Aorta (tissue), 5 donors: ENCODE measurements at regions not wholly inside any gene's neighbourhood (a gene's known extent, or its start where the extent isn't known, plus 50 kb on each side); places are given as distances from the start of the nearest gene placed in this dataset.

ENCODE experiments used
- ATAC-seq: fragments of 200-7000 bp; cut with Tn5 transposase; one replicate; pipeline ENCODE4 v1.9.1; 2022; ENCODE audit warnings: moderate library complexity; ENCODE audit not compliant: low FRiP score
- DNase-seq, 2 donors: peaks; one replicate each; pipeline ENCODE4 v3.0.0-alpha.2; 2020
- H3K27ac ChIP-seq, 2 donors: one replicate each; pipeline ENCODE4 v1.5.1; 2013; ENCODE audit warnings: low read length in 2 of 2, mild to moderate bottlenecking in 2 of 2, moderate library complexity in 2 of 2, control low read depth in 1 of 2, inconsistent platforms in 1 of 2, low read depth in 1 of 2
- H3K27me3 ChIP-seq, 2 donors: one replicate each; pipeline ENCODE4 v1.6.1; 2013; ENCODE audit warnings: control low read depth in 1 of 2, low read length in 1 of 2, mild to moderate bottlenecking in 1 of 2, moderate library complexity in 1 of 2; ENCODE audit not compliant: insufficient read depth in 2 of 2, control insufficient read depth in 1 of 2
- H3K36me3 ChIP-seq, 2 donors: one replicate each; pipeline ENCODE4 v1.6.1; 2013; ENCODE audit warnings: control low read depth in 1 of 2, low read length in 1 of 2, mild to moderate bottlenecking in 1 of 2; ENCODE audit not compliant: insufficient read depth in 2 of 2, control insufficient read depth in 1 of 2
- H3K4me1 ChIP-seq, 2 donors: one replicate each; pipeline ENCODE4 v1.6.1; 2013; ENCODE audit warnings: low read length in 2 of 2, control low read depth in 1 of 2, mild to moderate bottlenecking in 1 of 2, moderate library complexity in 1 of 2; ENCODE audit not compliant: insufficient read depth in 2 of 2, control insufficient read depth in 1 of 2
- H3K4me3 ChIP-seq, 2 donors: one replicate each; pipeline ENCODE4 v1.5.1; 2013; ENCODE audit warnings: low read length in 2 of 2, control low read depth in 1 of 2, mild to moderate bottlenecking in 1 of 2
- H3K9me3 ChIP-seq: one replicate; pipeline ENCODE4 v1.6.1; 2013; ENCODE audit warnings: mild to moderate bottlenecking, low read length; ENCODE audit not compliant: control insufficient read depth
- WGBS, 2 donors: extraction: QIAGEN DNeasy Blood & Tissue Kit; methylation state at CpG; one replicate each; pipeline ENCODE4 v1.1.7; 2013; 5-methylcytosine and 5-hydroxymethylcytosine counted together
- intact Hi-C, 2 donors: fragments of 100-400 bp; cut with DNase I; formaldehyde crosslinking; loops; one replicate each; pipeline versions ENCODE4 v1.14.2 to v1.15.0; 2022
- donor health status: healthy with polysubstance abuse.
- donor health status: Bipolar disorder and iron deficiency.
- donor health status: DM: no; HTN: no; CAD: no.
- donor health status: DM: no; HTN: no; CAD: no.
- donor health status: DM: yes; HTN: yes; CAD: no.

GRCh38 chr2:215753808-215754207, 259.5 kb downstream of the MREG start:
- intact Hi-C loops, result no loop called here
- Histone ChIP-seq H3K27me3 (no peaks in the 10 kb centered on the region), H3K4me1 (peaks cover 2 to 5% of the 10 kb centered on the region in 2 donors), H3K9me3 (no peaks in the 10 kb centered on the region), H3K4me3 (no peak overlapping the region), H3K27ac (no peak overlapping the region), H3K36me3 (no peaks in the 10 kb centered on the region)
- 3 to 9% methylated on average over 5 of the region's 5 CpGs for WGBS, 2 donors
- ATAC-seq, result peak; percentile 54
- DNase-seq, result peak; percentile 79 to 81

- WGBS, 2 donors, result 67 to 79% methylated on average over 3 of the region's 3 CpGs
- Histone ChIP-seq H3K36me3 (no peaks in the 10 kb centered on the region), H3K27me3 (no peaks in the 10 kb centered on the region), H3K9me3 (no peaks in the 10 kb centered on the region), H3K4me3 (no peak overlapping the region), H3K4me1 (peaks cover 2 to 5% of the 10 kb centered on the region in 2 donors), H3K27ac (no peak overlapping the region)
- no peak for DNase-seq
- ATAC-seq, result no peak
- intact Hi-C loops, result no loop called here
Observed at GRCh38 chr2:215752991-215753390, 260.4 kb downstream of the MREG start.

- H3K4me1 ChIP-seq, result peaks cover 2 to 5% of the 10 kb centered on the region in 2 donors
Observed at GRCh38 chr2:215752436-215752835, 260.9 kb downstream of the MREG start.

GRCh38 chr2:215751911-215752272, 261.5 kb downstream of the MREG start:
- intact Hi-C loops, result no loop called here

More at GRCh38 chr2:215752436-215752835, 260.9 kb downstream of the MREG start:
- WGBS, 2 donors, result 95 to 99% methylated on average over 4 of the region's 4 CpGs
- no peak for ATAC-seq
- no peaks in the 10 kb centered on the region for H3K36me3 ChIP-seq
- H3K4me3 ChIP-seq, result no peak overlapping the region
- intact Hi-C loops, result no loop called here
- no peaks in the 10 kb centered on the region for H3K27me3 ChIP-seq
- H3K9me3 ChIP-seq, result no peaks in the 10 kb centered on the region
- no peak for DNase-seq
- H3K27ac ChIP-seq, result no peak overlapping the region

GRCh38 chr2:215751200-215751910, 262.0 kb downstream of the MREG start:
- Histone ChIP-seq H3K4me3 (no peak overlapping the region), H3K36me3 (no peaks in the 10 kb centered on the region), H3K4me1 (peaks cover 2 to 5% of the 10 kb centered on the region in 2 donors), H3K9me3 (no peaks in the 10 kb centered on the region), H3K27me3 (no peaks in the 10 kb centered on the region), H3K27ac (no peak overlapping the region)
- no peak for DNase-seq
- WGBS, 2 donors, result 82 to 83% methylated on average over 3 of the region's 3 CpGs
- no peak for ATAC-seq
- intact Hi-C loops, result no loop called here

More at GRCh38 chr2:215751911-215752272, 261.5 kb downstream of the MREG start:
- ATAC-seq, result no peak
- Histone ChIP-seq H3K27me3 (no peaks in the 10 kb centered on the region), H3K4me3 (no peak overlapping the region), H3K9me3 (no peaks in the 10 kb centered on the region), H3K27ac (no peak overlapping the region), H3K4me1 (peaks cover 2 to 5% of the 10 kb centered on the region in 2 donors), H3K36me3 (no peaks in the 10 kb centered on the region)
- WGBS, 2 donors, result 84 to 89% methylated on average over 3 of the region's 3 CpGs
- DNase-seq, result no peak

DNA sequence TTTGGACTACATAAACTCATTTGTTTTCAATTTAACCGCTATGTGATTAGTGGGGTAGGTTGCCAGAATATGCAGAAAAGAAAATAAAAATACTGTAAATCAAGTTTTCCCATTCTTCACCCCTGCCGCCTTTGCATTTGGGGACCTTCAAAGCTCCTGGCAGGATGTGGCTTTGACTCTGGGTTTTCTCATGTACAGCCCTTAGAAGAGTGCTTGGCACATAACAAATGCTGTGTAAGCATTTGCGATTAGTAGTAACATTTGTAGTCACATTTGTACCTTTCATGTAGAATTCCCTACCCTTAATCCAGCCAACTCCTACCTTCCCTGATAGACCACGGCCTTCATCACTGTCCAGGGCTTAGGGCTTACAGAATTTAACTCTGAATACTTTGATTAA, 262.6 kb downstream of the MREG start:
- Histone ChIP-seq H3K4me1 (peaks cover 2 to 5% of the 10 kb centered on the region in 2 donors), H3K9me3 (no peaks in the 10 kb centered on the region), H3K27ac (no peak overlapping the region), H3K4me3 (no peak overlapping the region), H3K27me3 (no peaks in the 10 kb centered on the region), H3K36me3 (no peaks in the 10 kb centered on the region)
- WGBS, 2 donors, result 24 to 32% methylated on average over 4 of the region's 4 CpGs
- ATAC-seq, result no peak
- DNase-seq, result no peak
- intact Hi-C loops, result no loop called here

GRCh38 chr2:215749092-215749957, 264.0 kb downstream of the MREG start:
- ATAC-seq, result peak; percentile 77
- Histone ChIP-seq H3K4me1 (peaks cover 2 to 3% of the 10 kb centered on the region in 2 donors), H3K36me3 (no peaks in the 10 kb centered on the region), H3K9me3 (no peaks in the 10 kb centered on the region), H3K4me3 (no peak overlapping the region), H3K27me3 (no peaks in the 10 kb centered on the region), H3K27ac (peak overlapping the region in 1 of 2 donors; percentile 6)
- peak; percentile 85 to 89 for DNase-seq
- intact Hi-C loops, result no loop called here
- WGBS, 2 donors, result 71 to 72% methylated on average over 11 of the region's 11 CpGs

DNA sequence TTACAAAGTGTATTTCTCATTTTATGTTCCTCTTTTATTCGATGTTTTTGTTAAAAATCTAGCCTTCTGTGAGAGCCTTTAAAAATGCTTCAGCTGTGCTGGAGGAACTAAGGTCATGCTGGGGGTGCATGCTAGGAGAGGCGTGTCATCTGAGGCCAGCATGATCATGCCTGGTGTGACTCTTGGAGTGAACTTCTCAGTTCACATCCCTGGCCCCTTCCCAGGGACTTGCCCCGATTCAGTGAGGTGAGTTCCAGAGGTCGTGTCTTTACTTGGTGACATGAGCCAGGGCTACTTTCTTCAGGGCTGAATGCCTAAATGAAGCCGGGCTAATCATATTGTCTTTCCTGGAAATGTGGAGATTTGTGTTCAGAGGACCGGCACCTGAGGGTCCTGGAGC, 264.9 kb downstream of the MREG start:
- Histone ChIP-seq H3K4me1 (no peaks in the 10 kb centered on the region), H3K4me3 (no peak overlapping the region), H3K36me3 (no peaks in the 10 kb centered on the region), H3K27ac (no peak overlapping the region), H3K27me3 (no peaks in the 10 kb centered on the region), H3K9me3 (no peaks in the 10 kb centered on the region)
- ATAC-seq (no peak), DNase-seq (peak in 1 of 2 donors; percentile 81)
- 33 to 40% methylated on average over 6 of the region's 6 CpGs for WGBS, 2 donors
- intact Hi-C loops, result no loop called here
